ENCODE measurements at regions not wholly inside any gene's neighbourhood (a gene's known extent, or its start where the extent isn't known, plus 50 kb on each side); places are given as distances from the start of the nearest gene placed in this dataset.

DNA sequence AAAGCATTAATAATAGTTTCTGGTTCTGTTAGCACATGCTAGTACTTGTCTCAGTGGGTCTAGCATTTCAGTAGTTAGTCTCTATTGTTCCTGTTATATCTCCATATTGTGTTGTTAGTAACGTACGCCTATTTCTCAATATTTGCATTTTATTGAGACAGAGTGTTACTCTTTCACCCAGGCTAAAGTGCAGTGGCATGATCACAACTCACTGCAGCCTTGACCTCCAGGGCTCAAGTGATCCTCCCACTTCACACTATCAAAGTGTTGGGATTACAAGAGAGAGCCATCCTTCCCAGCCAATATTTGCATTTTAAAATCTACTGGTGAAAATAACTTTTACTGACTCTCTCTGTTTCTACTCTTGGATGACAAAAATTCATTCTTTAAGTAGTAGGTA is 154.6 kb upstream of the PRR20A start:
- peak; percentile 72 for ATAC-seq

DNA sequence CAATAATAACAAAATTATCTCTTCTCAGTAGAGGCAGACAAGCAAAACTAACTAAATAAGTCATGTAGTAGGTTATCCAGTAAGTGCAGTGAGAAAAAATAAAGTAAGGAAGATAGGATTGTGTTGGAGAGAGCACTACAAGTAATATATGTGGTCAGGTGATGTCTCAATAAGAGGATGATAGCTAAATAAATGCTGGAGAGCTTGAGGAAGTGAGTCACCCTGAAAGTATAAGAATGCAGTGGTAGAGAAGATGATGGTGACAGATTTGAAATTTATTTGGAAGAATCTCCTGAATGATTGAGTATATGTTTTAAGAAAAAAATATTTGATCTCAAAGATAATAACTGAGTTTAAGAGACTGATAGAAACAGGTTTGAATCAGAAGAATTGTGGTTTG is 152.2 kb upstream of the PRR20A start:
- no peak for ATAC-seq

DNA sequence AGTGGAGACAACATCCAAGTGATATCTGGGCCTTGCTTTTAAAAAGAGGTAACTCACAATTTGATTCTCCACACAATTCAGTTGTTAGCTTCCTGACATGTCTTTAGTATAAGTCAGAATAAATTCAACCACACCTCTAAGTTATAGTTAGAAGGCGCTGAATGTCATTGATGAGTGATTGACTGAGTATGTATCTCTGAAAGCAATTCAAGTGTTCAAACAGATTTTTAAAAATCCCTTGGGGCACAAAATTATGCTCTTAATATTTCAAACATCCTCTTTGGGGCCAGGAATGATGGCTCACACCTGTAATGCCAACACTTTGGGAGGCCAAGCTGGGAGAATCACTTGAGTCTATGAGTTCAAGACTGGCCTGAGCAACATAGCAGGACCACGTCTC is 137.0 kb upstream of the PRR20A start:
- ATAC-seq = no peak

DNA sequence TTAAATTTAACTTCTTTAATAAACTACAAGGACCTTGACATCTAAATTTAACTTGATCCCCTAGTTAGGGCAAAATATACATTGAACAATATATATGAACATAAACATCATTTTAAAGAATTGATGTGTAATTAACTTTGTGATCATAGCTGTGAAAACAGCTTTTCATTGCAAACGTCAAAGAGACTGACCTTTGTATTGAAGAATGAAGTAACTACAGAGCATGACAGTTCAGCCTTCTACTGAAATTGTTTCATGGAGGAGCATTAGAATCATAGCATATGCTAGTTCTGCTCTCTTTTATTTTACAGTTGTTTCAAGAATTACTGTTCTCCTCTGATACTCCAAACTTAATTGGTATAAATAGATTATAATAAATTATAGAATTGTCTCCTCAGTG is 123.4 kb upstream of the PRR20A start:
- no peak for ATAC-seq

DNA sequence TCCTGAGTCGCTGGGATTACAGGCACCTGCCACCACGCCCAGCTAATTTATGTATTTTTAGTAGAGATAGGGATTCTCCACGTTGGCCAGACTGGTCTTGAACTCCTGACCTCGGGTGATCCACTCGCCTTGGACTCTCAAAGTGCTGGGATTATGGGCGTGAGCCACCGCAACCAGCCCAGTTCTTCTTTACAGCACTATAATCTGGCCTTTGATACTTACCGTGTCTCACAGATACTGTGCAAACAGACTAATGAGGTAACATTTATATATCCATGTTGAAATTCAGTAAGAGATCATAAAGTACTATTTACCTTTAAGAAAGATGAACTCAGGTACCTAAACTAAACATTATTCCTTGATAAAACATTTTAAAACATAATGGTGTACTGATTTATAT is 121.8 kb upstream of the PRR20A start:
- no peak for ATAC-seq

DNA sequence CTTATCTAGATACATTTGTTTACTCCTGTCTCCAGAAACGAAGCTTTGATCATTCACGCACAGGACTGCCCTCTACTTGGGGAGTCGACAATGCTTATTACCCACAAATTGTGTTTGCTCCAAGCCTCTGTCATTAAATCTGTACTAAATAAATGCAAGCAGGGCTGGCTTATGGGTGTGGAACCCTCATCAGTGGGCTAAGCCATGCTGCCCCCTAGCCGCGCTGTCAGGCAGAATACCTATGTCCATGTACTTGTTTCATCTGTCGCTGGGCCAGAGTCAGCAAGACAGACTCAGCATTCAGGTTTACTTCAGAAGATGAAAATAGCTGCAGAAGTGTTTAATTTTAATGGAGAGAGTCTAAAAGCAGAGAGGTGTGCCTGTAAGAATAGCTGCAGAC is 110.0 kb upstream of the PRR20A start:
- no peak for ATAC-seq

DNA sequence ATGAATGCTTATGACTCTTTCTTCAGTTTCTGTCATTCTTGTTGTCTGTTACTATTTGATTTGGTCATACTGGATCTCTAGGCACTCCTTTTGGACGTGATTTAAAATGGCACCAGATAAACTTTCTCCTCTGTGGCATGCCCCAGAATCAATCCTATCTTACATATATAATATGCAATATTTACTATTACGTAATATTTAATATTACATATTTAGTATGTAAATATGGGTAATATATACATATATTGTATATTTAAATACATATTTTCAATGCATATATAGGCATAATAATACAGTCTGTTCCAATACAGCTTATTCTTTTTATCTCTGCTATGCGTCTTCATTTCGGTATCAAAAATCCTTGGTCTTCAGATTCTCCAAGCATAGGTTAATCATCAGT is 104.4 kb upstream of the PRR20A start:
- no peak for ATAC-seq

DNA sequence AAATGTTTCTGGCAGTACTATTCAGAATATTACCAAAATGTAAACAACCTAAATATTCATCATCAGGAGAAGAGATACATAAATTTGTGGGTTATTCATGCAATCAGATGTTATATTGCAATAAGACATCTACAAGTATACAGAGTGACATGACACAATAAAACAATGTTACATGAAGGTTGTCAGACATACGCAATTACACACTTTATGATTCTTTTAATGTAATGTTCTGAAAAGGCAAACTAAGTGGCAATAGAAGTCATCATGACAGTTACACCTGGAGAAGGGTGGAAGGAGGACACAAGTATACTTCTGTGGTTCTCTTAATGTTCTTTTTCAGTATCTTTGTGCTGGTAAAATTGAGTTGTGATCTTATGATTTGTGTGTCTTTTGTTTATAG is 95.8 kb upstream of the PRR20A start:
- ATAC-seq = no peak

DNA sequence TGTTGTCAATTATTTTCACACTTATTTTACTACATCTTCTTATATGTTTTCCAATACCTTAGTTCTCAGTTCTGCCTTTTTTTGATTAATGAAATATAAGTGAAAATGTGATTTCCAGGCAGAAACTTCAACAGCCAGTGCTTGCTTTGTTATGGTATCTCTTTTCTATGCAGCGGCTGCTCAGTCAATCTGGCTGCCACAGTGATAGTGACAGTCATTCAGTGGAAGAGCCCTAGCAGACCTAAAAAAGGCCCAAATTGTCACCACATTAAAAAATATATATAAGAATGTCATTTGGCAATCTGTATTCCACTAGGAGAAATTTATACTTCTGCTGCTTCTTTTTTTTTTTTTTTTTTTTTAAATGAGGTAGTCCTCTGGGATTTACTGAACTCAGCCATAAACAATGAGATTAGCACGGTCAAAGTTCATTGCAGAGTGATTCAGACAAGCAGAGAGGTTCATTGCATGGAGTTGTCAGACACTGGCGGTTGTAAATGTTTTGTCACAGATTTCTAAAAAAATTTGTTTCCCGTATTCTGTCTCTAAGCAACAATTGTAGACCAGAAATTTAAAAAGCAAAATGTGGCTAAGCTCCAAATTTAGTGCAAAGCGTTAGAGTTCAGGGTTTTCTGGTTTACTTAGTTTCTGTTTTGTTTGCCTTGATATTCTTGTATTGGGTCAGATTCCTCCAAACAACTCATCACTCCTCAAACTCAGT is 94.7 kb upstream of the PRR20A start:
- ATAC-seq = no peak

DNA sequence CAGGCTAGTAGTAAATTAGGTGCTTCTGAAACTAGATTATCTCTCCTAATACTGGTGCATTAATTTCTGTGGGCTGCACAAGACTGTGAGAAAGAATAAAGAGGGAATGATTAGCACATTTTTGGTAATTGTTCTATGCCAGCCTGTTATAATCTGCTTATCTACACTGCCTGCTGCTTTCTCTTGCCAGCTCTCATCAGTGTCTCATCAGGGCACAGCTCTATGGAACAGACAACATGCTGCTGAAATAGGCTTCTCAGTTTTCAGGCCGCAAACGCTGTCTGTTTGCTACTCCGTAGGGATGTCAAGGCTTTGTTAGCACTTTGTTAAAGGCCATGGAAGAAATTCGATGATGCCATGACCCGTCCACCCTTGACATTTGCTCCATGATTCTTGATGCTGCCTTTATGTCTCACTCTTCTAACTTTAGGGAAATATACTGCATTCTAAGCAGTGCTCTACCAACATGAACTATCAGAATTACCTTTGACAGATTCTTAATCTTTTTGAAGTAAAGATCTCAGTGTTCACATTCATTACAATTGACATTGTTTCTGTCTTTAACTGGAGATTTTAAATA is 84.0 kb upstream of the PRR20A start:
- no peak for ATAC-seq

DNA sequence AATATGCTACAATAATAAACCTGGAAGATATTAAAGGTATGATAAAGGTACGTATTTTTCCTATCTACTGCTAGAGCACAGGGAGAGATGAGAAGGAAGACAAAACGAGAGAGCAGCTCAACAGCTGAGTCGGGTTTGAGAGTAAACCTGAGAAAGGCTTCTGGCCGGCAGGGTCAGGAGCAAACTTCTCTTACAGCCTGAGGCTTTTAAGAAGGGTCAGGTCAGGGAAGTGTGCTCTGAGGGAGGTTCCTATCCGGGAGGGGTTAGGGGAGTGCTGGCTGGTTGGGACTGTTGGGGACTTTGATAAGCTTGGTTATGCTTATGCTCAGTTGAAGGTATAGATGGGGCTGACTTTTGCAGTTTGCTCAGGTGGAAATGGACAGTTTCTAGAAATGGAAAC is 77.7 kb upstream of the PRR20A start:
- ATAC-seq = no peak

DNA sequence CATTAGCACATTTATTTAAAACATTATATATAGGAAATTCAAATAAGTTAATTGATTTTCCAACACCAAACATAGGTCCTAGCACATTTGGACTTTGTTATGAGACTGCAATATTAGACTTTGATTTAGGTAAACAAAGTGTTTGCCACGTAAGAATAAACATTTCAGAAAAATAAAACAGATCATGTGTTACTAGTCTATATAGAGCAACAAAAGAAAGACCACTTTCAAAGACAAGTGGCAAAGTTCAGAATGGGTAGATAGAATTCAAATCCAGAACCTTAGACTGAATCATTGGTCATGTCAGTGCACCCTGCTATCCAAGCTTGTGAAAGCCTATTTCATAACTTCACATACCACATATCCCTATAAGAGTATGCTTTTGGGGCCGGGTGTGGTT is 66.7 kb upstream of the PRR20A start:
- ATAC-seq = no peak

DNA sequence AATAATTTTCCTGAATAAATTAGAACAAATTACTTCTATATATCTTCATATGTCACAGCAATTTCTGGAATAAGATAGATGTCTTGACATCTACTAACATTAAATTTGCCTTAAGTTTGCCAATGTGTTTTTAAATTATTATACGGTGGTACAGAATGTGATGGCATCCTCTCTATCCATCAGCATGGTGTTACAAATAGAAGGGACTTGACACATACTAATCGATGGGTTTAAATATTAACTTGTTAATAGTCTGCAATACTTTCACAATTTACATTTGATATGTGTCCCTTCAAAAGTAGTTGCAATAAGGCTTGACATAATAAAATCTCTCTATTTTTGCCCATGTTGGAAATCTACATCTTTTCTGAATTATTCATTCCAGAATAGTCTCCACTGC is 65.1 kb upstream of the PRR20A start:
- ATAC-seq = no peak

DNA sequence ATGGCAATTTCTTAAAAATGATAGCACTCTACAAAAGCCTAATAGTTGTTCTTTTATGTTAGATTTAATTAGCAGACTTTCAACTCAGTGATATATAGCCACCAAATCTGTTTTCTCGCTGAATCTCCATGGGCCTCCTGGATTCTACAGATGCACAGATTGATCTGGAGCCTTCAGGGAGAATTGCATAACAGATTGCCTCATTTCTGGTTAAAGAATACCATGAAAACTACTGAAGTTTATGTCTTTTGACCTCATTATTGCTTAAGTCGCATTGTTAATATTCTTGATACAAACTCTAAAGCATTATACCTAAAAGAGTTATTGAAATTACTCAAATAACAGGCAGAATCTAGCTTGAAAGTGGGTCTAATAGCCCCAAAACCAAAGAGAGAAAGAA is 53.7 kb upstream of the PRR20A start:
- ATAC-seq = no peak
